GM23338 (cell line): ENCODE measurements at regions not wholly inside any gene's neighbourhood (a gene's known extent, or its start where the extent isn't known, plus 50 kb on each side); places are given as distances from the start of the nearest gene placed in this dataset.
"Not testable (repeated sequence)": the region's sequence is repeated elsewhere in the genome, so short reads cannot be mapped to it uniquely, and the experiment has no call there.

Experiments used
- ATAC-seq: fragments of 200-7000 bp; cut with Tn5 transposase; 3 replicates; pipeline ENCODE4 v1.9.1; 2020
- DNase-seq: peaks from one replicate; pipeline ENCODE4 v3.0.0-alpha.2; 2015; ENCODE audit warnings: low spot score
- H2AFZ ChIP-seq: fragments of 200-600 bp; sonication (generic); 2 replicates; pipeline ENCODE4 v1.8.0; 2016; ENCODE audit warnings: antibody characterized with exemption, mild to moderate bottlenecking, moderate library complexity
- H3F3A ChIP-seq: fragments of 200-600 bp; sonication (generic); replicated peaks from 2 replicates; pipeline ENCODE4 v1.8.0; 2017; ENCODE audit warnings: antibody characterized with exemption, mixed run types, low read depth
- H3K27ac ChIP-seq: fragments of 200-600 bp; sonication (generic); 2 replicates; pipeline ENCODE4 v1.6.1; 2016; ENCODE audit warnings: low read depth
- H3K27me3 ChIP-seq: fragments of 200-600 bp; sonication (generic); 2 replicates; pipeline ENCODE4 v1.8.0; 2016; ENCODE audit warnings: mild to moderate bottlenecking, mixed run types, moderate library complexity; ENCODE audit not compliant: insufficient read depth
- H3K36me3 ChIP-seq: fragments of 200-600 bp; sonication (generic); 2 replicates; pipeline ENCODE4 v1.8.0; 2016; ENCODE audit warnings: mild to moderate bottlenecking; ENCODE audit not compliant: insufficient read depth
- H3K4me1 ChIP-seq: fragments of 200-600 bp; sonication (generic); 2 replicates; pipeline ENCODE4 v1.8.0; 2016; ENCODE audit warnings: mild to moderate bottlenecking, moderate library complexity; ENCODE audit not compliant: insufficient read depth
- H3K4me2 ChIP-seq: fragments of 200-600 bp; sonication (generic); 2 replicates; pipeline ENCODE4 v1.7.1; 2017; ENCODE audit warnings: mixed run types
- H3K4me3 ChIP-seq: fragments of 200-600 bp; sonication (generic); 2 replicates; pipeline ENCODE4 v1.6.1; 2016; ENCODE audit warnings: mixed run types
- H3K79me2 ChIP-seq: fragments of 200-600 bp; sonication (generic); replicated peaks from 2 replicates; pipeline ENCODE4 v1.8.0; 2017; ENCODE audit warnings: mild to moderate bottlenecking; ENCODE audit not compliant: insufficient read depth
- H3K9me2 ChIP-seq: fragments of 200-600 bp; sonication (generic); 2 replicates; pipeline ENCODE4 v1.8.0; 2017; ENCODE audit not compliant: insufficient read depth
- H4K20me1 ChIP-seq: fragments of 200-600 bp; sonication (generic); replicated peaks from 2 replicates; pipeline ENCODE4 v1.8.0; 2017; ENCODE audit warnings: mild to moderate bottlenecking; ENCODE audit not compliant: insufficient read depth
- H3K27ac Mint-ChIP-seq: 2 replicates; pipeline ENCODE4 v1.8.0; 2020; ENCODE audit warnings: inconsistent platforms, mild to moderate bottlenecking, moderate library complexity, mixed read lengths
- H3K27me3 Mint-ChIP-seq: 3 replicates; pipeline ENCODE4 v1.8.0; 2022; ENCODE audit warnings: low read depth, mild to moderate bottlenecking, moderate library complexity, mixed read lengths, inconsistent platforms; ENCODE audit not compliant: insufficient read depth, poor library complexity
- H3K36me3 Mint-ChIP-seq: 3 replicates; pipeline ENCODE4 v1.8.0; 2021; ENCODE audit warnings: low read depth, mild to moderate bottlenecking, inconsistent platforms, moderate library complexity, mixed read lengths
- H3K4me1 Mint-ChIP-seq: 3 replicates; pipeline ENCODE4 v1.8.0; 2020; ENCODE audit warnings: mild to moderate bottlenecking, inconsistent platforms, mixed read lengths
- H3K4me3 Mint-ChIP-seq: 3 replicates; pipeline ENCODE4 v1.8.0; 2021; ENCODE audit warnings: moderate library complexity, mild to moderate bottlenecking, inconsistent platforms, mixed read lengths
- H3K9me3 Mint-ChIP-seq: 3 replicates; pipeline ENCODE4 v1.8.0; 2020; ENCODE audit warnings: moderate library complexity, mild to moderate bottlenecking, inconsistent platforms, mixed read lengths
- CREB1 ChIP-seq: fragments of 250-450 bp; sonication (Bioruptor Pico); IDR thresholded peaks from 2 replicates; pipeline ENCODE4 v1.5.0; 2020; ENCODE audit warnings: low read depth, mild to moderate bottlenecking, moderate library complexity
- ETS1 ChIP-seq: IDR thresholded peaks from 2 replicates; pipeline ENCODE4 v1.6.1; 2016; ENCODE audit warnings: antibody characterized with exemption
- EZH2phosphoT487 ChIP-seq: fragments of 200-600 bp; sonication (generic); IDR thresholded peaks from one replicate; pipeline ENCODE4 v1.8.1; 2018; ENCODE audit warnings: antibody characterized with exemption; ENCODE audit not compliant: unreplicated experiment
- JUNB ChIP-seq: IDR thresholded peaks from one replicate; pipeline ENCODE4 v1.6.1; 2016; ENCODE audit warnings: antibody characterized with exemption; ENCODE audit not compliant: unreplicated experiment
- NANOG ChIP-seq: IDR thresholded peaks from 2 replicates; pipeline ENCODE4 v1.6.1; 2016; ENCODE audit warnings: antibody characterized with exemption, borderline replicate concordance
- POLR2AphosphoS5 ChIP-seq: IDR thresholded peaks from 2 replicates; pipeline ENCODE4 v1.6.1; 2016; ENCODE audit warnings: antibody characterized with exemption, low read depth
- REST ChIP-seq: IDR thresholded peaks from one replicate; pipeline ENCODE4 v1.6.1; 2018; ENCODE audit warnings: antibody characterized with exemption; ENCODE audit not compliant: unreplicated experiment
- STAT1 ChIP-seq: IDR thresholded peaks from one replicate; pipeline ENCODE4 v1.6.1; 2016; ENCODE audit warnings: antibody characterized with exemption; ENCODE audit not compliant: unreplicated experiment
- ZNF114 ChIP-seq: fragments of 250-450 bp; sonication (Bioruptor Pico); IDR thresholded peaks from 2 replicates; pipeline ENCODE4 v1.5.0; 2020; ENCODE audit warnings: mild to moderate bottlenecking, moderate library complexity
- TF ChIP-seq, protein P1 (sequence below), 2 experiments: fragments of 200-600 bp in 1 of 2; sonication (generic) in 1 of 2; conservative IDR thresholded peaks; 2 replicates each; pipeline versions ENCODE4 v1.5.1 to v1.6.1; 2016 to 2017; ENCODE audit warnings: antibody characterized with exemption in 2 of 2, low read depth in 2 of 2, mild to moderate bottlenecking in 2 of 2, moderate library complexity in 1 of 2

- Histone ChIP-seq H2AFZ (peak overlapping the region; percentile 93), H3K4me2 (peak overlapping the region; percentile 32; the same call in 1 of the 2 replicates), H3K4me3 (0 out of 2 replicates have a peak overlapping the region, but pooled peaks have one; percentile 20)
- not testable (repeated sequence) for H3F3A ChIP-seq, DNase-seq, H3K27me3 ChIP-seq, H3K4me3 Mint-ChIP-seq, H3K27ac ChIP-seq, H4K20me1 ChIP-seq, H3K4me1 Mint-ChIP-seq, H3K9me2 ChIP-seq, H3K4me1 ChIP-seq, H3K36me3 ChIP-seq, ATAC-seq, H3K79me2 ChIP-seq, H3K9me3 Mint-ChIP-seq, H3K27ac Mint-ChIP-seq, H3K27me3 Mint-ChIP-seq
- H3K36me3 Mint-ChIP-seq = peaks cover 11% of the 10 kb centered on the region
Observed at GRCh38 chr1:88342081-88342480, 342.0 kb upstream of the PKN2 start.

DNA sequence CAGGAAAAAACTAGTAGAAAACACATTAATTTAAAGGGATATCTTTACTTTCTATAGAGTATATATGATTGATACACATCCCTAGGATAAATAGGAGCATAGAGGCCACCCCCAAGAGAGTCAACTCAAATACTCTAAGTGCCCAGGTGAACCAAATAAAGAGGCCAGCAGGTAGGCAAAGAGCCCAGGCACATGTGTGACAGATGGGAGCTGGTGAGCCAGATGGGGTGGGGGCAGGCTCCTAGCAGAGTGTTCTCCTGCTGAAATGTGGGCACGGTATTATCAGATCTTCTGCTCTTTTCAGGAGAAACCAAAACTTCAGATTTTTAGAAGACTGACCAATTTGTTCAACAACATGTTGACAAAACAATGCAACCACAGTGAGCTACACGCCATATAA lies 333.4 kb upstream of the PKN2 start:
- Histone ChIP-seq H3K27me3 (no peaks in the 10 kb centered on the region), H3K4me1 (no peaks in the 10 kb centered on the region), H3K4me3 (no peak overlapping the region), H3K4me2 (no peak overlapping the region), H2AFZ (no peak overlapping the region), H3K36me3 (no peaks in the 10 kb centered on the region), H4K20me1 (no peaks in the 10 kb centered on the region), H3K27ac (no peak overlapping the region), H3K9me2 (no peaks in the 10 kb centered on the region), H3F3A (no peaks in the 10 kb centered on the region), H3K79me2 (no peaks in the 10 kb centered on the region)
- no peak for DNase-seq
- ATAC-seq = no peak
- Mint-ChIP-seq H3K4me3 (no peak overlapping the region), H3K27ac (no peak overlapping the region), H3K4me1 (no peaks in the 10 kb centered on the region), H3K36me3 (no peaks in the 10 kb centered on the region), H3K27me3 (no peaks in the 10 kb centered on the region), H3K9me3 (no peaks in the 10 kb centered on the region)
- TF ChIP-seq CREB1 (CRISPR knock-in tag) = no peak
- no peak for TF ChIP-seq EZH2phosphoT487
- no peak for TF ChIP-seq JUNB
- TF ChIP-seq ETS1 = no peak
- TF ChIP-seq ZNF114 = no peak
- TF ChIP-seq NANOG = no peak
- no peak for TF ChIP-seq POLR2AphosphoS5
- TF ChIP-seq, protein P1, sequence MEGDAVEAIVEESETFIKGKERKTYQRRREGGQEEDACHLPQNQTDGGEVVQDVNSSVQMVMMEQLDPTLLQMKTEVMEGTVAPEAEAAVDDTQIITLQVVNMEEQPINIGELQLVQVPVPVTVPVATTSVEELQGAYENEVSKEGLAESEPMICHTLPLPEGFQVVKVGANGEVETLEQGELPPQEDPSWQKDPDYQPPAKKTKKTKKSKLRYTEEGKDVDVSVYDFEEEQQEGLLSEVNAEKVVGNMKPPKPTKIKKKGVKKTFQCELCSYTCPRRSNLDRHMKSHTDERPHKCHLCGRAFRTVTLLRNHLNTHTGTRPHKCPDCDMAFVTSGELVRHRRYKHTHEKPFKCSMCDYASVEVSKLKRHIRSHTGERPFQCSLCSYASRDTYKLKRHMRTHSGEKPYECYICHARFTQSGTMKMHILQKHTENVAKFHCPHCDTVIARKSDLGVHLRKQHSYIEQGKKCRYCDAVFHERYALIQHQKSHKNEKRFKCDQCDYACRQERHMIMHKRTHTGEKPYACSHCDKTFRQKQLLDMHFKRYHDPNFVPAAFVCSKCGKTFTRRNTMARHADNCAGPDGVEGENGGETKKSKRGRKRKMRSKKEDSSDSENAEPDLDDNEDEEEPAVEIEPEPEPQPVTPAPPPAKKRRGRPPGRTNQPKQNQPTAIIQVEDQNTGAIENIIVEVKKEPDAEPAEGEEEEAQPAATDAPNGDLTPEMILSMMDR (conservative IDR thresholded peaks at IDR 0.05; ENCODE audit: low read depth in 2 of 2) = no peak
- TF ChIP-seq REST = no peak
- no peak for TF ChIP-seq STAT1
